ENCODE measurements at regions not wholly inside any gene's neighbourhood (a gene's known extent, or its start where the extent isn't known, plus 50 kb on each side); places are given as distances from the start of the nearest gene placed in this dataset.

- POLR2A ChIA-PET, result no interaction called here
- CTCF ChIA-PET, result no interaction called here
- TF ChIP-seq NFRKB (IDR thresholded peaks at IDR 0.05), result no peak
- DNase-seq (ENCODE audit: extremely low spot score), result no peak
These were observed 1073.6 kb downstream of the SORCS3 start for GRCh38 chr10:105714728-105715127.

GRCh38 chr10:105707603-105708002 lies 1066.5 kb downstream of the SORCS3 start:
- CTCF ChIA-PET, result no interaction called here
- TF ChIP-seq ARNT (IDR thresholded peaks at IDR 0.05) (no peak), CTBP1 (IDR thresholded peaks at IDR 0.05; ENCODE audit: borderline replicate concordance) (no peak), NFRKB (IDR thresholded peaks at IDR 0.05) (no peak), SP1 (IDR thresholded peaks at IDR 0.05) (no peak), LEF1 (IDR thresholded peaks at IDR 0.05; ENCODE audit: borderline replicate concordance) (no peak), TARDBP (IDR thresholded peaks at IDR 0.05) (no peak), FOXA1 (IDR thresholded peaks at IDR 0.05) (no peak), HDGF (IDR thresholded peaks at IDR 0.05; ENCODE audit: borderline replicate concordance) (no peak), BHLHE40 (IDR thresholded peaks at IDR 0.05; ENCODE audit: borderline replicate concordance) (no peak), FOXM1 (IDR thresholded peaks at IDR 0.05; ENCODE audit: borderline replicate concordance) (no peak), ELF4 (IDR thresholded peaks at IDR 0.05) (no peak), ZNF384 (IDR thresholded peaks at IDR 0.05) (no peak), FOXK2 (IDR thresholded peaks at IDR 0.05) (no peak), L3MBTL2 (conservative IDR thresholded peaks at IDR 0.05) (no peak), SUZ12 (IDR thresholded peaks at IDR 0.05) (no peak)
- TF ChIP-seq, protein P1, sequence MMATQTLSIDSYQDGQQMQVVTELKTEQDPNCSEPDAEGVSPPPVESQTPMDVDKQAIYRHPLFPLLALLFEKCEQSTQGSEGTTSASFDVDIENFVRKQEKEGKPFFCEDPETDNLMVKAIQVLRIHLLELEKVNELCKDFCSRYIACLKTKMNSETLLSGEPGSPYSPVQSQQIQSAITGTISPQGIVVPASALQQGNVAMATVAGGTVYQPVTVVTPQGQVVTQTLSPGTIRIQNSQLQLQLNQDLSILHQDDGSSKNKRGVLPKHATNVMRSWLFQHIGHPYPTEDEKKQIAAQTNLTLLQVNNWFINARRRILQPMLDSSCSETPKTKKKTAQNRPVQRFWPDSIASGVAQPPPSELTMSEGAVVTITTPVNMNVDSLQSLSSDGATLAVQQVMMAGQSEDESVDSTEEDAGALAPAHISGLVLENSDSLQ (IDR thresholded peaks at IDR 0.05), result no peak
- POLR2A ChIA-PET, result no interaction called here
- DNase-seq (ENCODE audit: extremely low spot score), result no peak

DNA sequence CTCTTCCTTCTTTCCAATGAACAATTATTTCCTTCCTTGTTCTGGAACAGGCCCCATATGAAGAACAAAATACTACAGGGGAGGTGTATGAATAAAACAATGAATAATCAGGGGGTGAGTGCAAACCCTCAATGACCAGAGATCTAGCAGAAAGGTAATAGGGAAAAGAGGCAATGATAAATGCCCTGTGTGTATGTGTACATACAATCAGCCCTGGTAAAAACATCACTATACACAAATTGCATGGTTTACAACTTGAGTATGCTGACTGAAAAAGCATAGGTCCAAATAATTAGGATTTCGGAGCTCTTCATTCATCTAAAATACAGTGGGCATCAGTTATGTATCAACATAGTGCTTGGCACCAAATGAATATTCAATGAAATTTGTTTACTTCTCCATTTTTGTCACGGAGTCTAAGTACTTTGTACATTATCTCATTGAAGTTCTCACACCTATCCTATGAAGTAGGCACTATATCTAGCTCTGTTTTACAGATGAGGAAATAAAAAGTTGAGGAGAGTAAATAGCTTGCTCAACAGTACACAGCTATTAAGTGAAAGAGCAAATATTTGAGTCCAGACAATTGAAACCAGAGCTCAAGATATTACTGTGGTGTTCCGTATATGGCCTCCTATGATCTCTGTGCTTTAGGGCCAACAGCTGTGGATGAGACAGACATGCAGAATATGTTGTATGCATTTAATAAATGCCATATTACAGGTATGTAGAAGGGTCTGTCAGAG lies 1065.4 kb downstream of the SORCS3 start:
- CTCF ChIA-PET, result no interaction called here
- POLR2A ChIA-PET, result no interaction called here
- no peak for DNase-seq (ENCODE audit: extremely low spot score)
- TF ChIP-seq ELF4 (IDR thresholded peaks at IDR 0.05) (no peak), NFRKB (IDR thresholded peaks at IDR 0.05) (no peak), FOXA1 (IDR thresholded peaks at IDR 0.05) (no peak), BHLHE40 (IDR thresholded peaks at IDR 0.05; ENCODE audit: borderline replicate concordance) (no peak), TARDBP (IDR thresholded peaks at IDR 0.05) (no peak), L3MBTL2 (conservative IDR thresholded peaks at IDR 0.05) (no peak), CTBP1 (IDR thresholded peaks at IDR 0.05; ENCODE audit: borderline replicate concordance) (no peak), SP1 (IDR thresholded peaks at IDR 0.05) (no peak), SUZ12 (IDR thresholded peaks at IDR 0.05) (no peak), FOXK2 (IDR thresholded peaks at IDR 0.05) (no peak), LEF1 (IDR thresholded peaks at IDR 0.05; ENCODE audit: borderline replicate concordance) (no peak), ZNF384 (IDR thresholded peaks at IDR 0.05) (no peak), HDGF (IDR thresholded peaks at IDR 0.05; ENCODE audit: borderline replicate concordance) (no peak), FOXM1 (IDR thresholded peaks at IDR 0.05; ENCODE audit: borderline replicate concordance) (no peak), ARNT (IDR thresholded peaks at IDR 0.05) (no peak)
- TF ChIP-seq, protein P1 (IDR thresholded peaks at IDR 0.05), result no peak

GRCh38 chr10:105702211-105702610 lies 1061.1 kb downstream of the SORCS3 start:
- POLR2A ChIA-PET, result no interaction called here
- DNase-seq (ENCODE audit: extremely low spot score), result no peak

GRCh38 chr10:105700218-105700617 lies 1059.1 kb downstream of the SORCS3 start:
- POLR2A ChIA-PET, result no interaction called here

More at GRCh38 chr10:105702211-105702610, 1061.1 kb downstream of the SORCS3 start:
- CTCF ChIA-PET, result no interaction called here
- no peak for TF ChIP-seq SUZ12 (IDR thresholded peaks at IDR 0.05)

DNA sequence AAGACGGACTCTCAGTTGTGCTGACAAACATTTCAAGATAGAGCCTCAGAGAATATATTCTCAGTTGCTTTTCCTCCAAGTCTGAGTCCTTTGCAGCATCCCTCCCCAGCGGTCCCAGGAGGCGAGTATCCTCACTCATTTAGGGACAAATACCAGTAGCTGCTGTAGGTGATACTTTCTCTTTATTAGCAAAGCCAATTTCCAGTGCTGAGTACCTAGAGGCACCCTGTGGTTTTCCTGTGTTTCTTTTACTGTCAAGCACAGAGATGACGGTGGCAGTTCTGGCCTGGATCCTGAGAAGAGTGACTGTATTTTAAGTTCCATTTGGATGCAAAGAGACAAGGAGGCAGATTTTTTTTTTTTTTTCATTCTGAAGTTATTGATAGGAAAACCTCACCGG lies 1058.4 kb downstream of the SORCS3 start:
- CTCF ChIA-PET, result no interaction called here
- no peak for DNase-seq (ENCODE audit: extremely low spot score)
- POLR2A ChIA-PET, result no interaction called here
- TF ChIP-seq CTBP1 (IDR thresholded peaks at IDR 0.05; ENCODE audit: borderline replicate concordance) (no peak), HDGF (IDR thresholded peaks at IDR 0.05; ENCODE audit: borderline replicate concordance) (no peak), BHLHE40 (IDR thresholded peaks at IDR 0.05; ENCODE audit: borderline replicate concordance) (no peak), FOXK2 (IDR thresholded peaks at IDR 0.05) (no peak), TARDBP (IDR thresholded peaks at IDR 0.05) (no peak), FOXM1 (IDR thresholded peaks at IDR 0.05; ENCODE audit: borderline replicate concordance) (no peak), L3MBTL2 (conservative IDR thresholded peaks at IDR 0.05) (no peak), SUZ12 (IDR thresholded peaks at IDR 0.05) (no peak), ARNT (IDR thresholded peaks at IDR 0.05) (no peak), LEF1 (IDR thresholded peaks at IDR 0.05; ENCODE audit: borderline replicate concordance) (no peak), ZNF384 (IDR thresholded peaks at IDR 0.05) (no peak), NFRKB (IDR thresholded peaks at IDR 0.05) (no peak), SP1 (IDR thresholded peaks at IDR 0.05) (no peak), ELF4 (IDR thresholded peaks at IDR 0.05) (no peak), FOXA1 (IDR thresholded peaks at IDR 0.05) (no peak)
- TF ChIP-seq, protein P1 (IDR thresholded peaks at IDR 0.05), result no peak

More at GRCh38 chr10:105700218-105700617, 1059.1 kb downstream of the SORCS3 start:
- no peak for DNase-seq (ENCODE audit: extremely low spot score)
- TF ChIP-seq SUZ12 (IDR thresholded peaks at IDR 0.05) (no peak), FOXM1 (IDR thresholded peaks at IDR 0.05; ENCODE audit: borderline replicate concordance) (no peak), TARDBP (IDR thresholded peaks at IDR 0.05) (no peak), FOXA1 (IDR thresholded peaks at IDR 0.05) (no peak), SP1 (IDR thresholded peaks at IDR 0.05) (no peak), HDGF (IDR thresholded peaks at IDR 0.05; ENCODE audit: borderline replicate concordance) (no peak), LEF1 (IDR thresholded peaks at IDR 0.05; ENCODE audit: borderline replicate concordance) (no peak), NFRKB (IDR thresholded peaks at IDR 0.05) (no peak), ELF4 (IDR thresholded peaks at IDR 0.05) (no peak), BHLHE40 (IDR thresholded peaks at IDR 0.05; ENCODE audit: borderline replicate concordance) (no peak), CTBP1 (IDR thresholded peaks at IDR 0.05; ENCODE audit: borderline replicate concordance) (no peak), ARNT (IDR thresholded peaks at IDR 0.05) (no peak), FOXK2 (IDR thresholded peaks at IDR 0.05) (no peak), ZNF384 (IDR thresholded peaks at IDR 0.05) (no peak), L3MBTL2 (conservative IDR thresholded peaks at IDR 0.05) (no peak)
- TF ChIP-seq, protein P1 (IDR thresholded peaks at IDR 0.05), result no peak
- CTCF ChIA-PET, result no interaction called here

Data from HEK293T (cell line).